H9 (cell line): ENCODE measurements at regions not wholly inside any gene's neighbourhood (a gene's known extent, or its start where the extent isn't known, plus 50 kb on each side); places are given as distances from the start of the nearest gene placed in this dataset.

Experiments used
- DNase-seq: peaks from one replicate; pipeline ENCODE4 v3.0.0-alpha.2; 2017
- H2AFZ ChIP-seq: one replicate; pipeline ENCODE4 v1.6.1; 2013; ENCODE audit warnings: mild to moderate bottlenecking, low read length, control low read depth, moderate library complexity
- H2AK5ac ChIP-seq: 2 replicates; pipeline ENCODE4 v1.6.1; 2013; ENCODE audit warnings: low read length, control low read depth, mixed read lengths; ENCODE audit not compliant: insufficient read length
- H2BK120ac ChIP-seq: one replicate; pipeline ENCODE4 v1.6.1; 2013; ENCODE audit warnings: low read depth, mild to moderate bottlenecking, low read length, control low read depth, inconsistent platforms; ENCODE audit not compliant: poor library complexity, severe bottlenecking
- H2BK12ac ChIP-seq: 2 replicates; pipeline ENCODE4 v1.6.1; 2013; ENCODE audit warnings: low read length, control low read depth, mixed read lengths, low read depth; ENCODE audit not compliant: insufficient read length
- H2BK15ac ChIP-seq: 2 replicates; pipeline ENCODE4 v1.6.1; 2013; ENCODE audit warnings: low read depth, low read length, control low read depth
- H2BK20ac ChIP-seq: one replicate; pipeline ENCODE4 v1.6.1; 2013; ENCODE audit warnings: low read depth, mild to moderate bottlenecking, low read length, control low read depth, inconsistent platforms; ENCODE audit not compliant: poor library complexity, severe bottlenecking
- H2BK5ac ChIP-seq: 2 replicates; pipeline ENCODE4 v1.6.1; 2013; ENCODE audit warnings: low read length, control low read depth, mixed read lengths; ENCODE audit not compliant: insufficient read length
- H3K14ac ChIP-seq: 2 replicates; pipeline ENCODE4 v1.6.1; 2013; ENCODE audit warnings: low read length, control low read depth; ENCODE audit not compliant: insufficient read depth
- H3K18ac ChIP-seq: 2 replicates; pipeline ENCODE4 v1.6.1; 2013; ENCODE audit warnings: low read depth, mild to moderate bottlenecking, mixed read lengths, low read length, control low read depth; ENCODE audit not compliant: insufficient read length
- H3K23ac ChIP-seq: 2 replicates; pipeline ENCODE4 v1.6.1; 2013; ENCODE audit warnings: low read length, control low read depth, mixed read lengths, low read depth; ENCODE audit not compliant: insufficient read length
- H3K23me2 ChIP-seq: 2 replicates; pipeline ENCODE4 v1.6.1; 2013; ENCODE audit warnings: low read depth, mild to moderate bottlenecking, mixed read lengths, low read length, control low read depth; ENCODE audit not compliant: insufficient read length, poor library complexity, severe bottlenecking
- H3K27ac ChIP-seq: 2 replicates; pipeline ENCODE4 v1.5.1; 2013; ENCODE audit warnings: low read length, control low read depth, mixed read lengths, low read depth; ENCODE audit not compliant: insufficient read length
- H3K27me3 ChIP-seq: 2 replicates; pipeline ENCODE4 v1.6.1; 2013; ENCODE audit warnings: low read length, control low read depth, inconsistent platforms; ENCODE audit not compliant: insufficient read depth
- H3K4ac ChIP-seq: 2 replicates; pipeline ENCODE4 v1.6.1; 2013; ENCODE audit warnings: low read depth, mild to moderate bottlenecking, control low read depth, inconsistent platforms, low read length, moderate library complexity
- H3K4me1 ChIP-seq: 2 replicates; pipeline ENCODE4 v1.6.1; 2013; ENCODE audit warnings: low read length, control low read depth, inconsistent platforms; ENCODE audit not compliant: insufficient read depth
- H3K4me2 ChIP-seq: 2 replicates; pipeline ENCODE4 v1.6.1; 2013; ENCODE audit warnings: low read length, control low read depth, mixed read lengths; ENCODE audit not compliant: insufficient read length, insufficient read depth
- H3K56ac ChIP-seq: 2 replicates; pipeline ENCODE4 v1.6.1; 2013; ENCODE audit warnings: low read depth, mild to moderate bottlenecking, mixed read lengths, low read length, control low read depth; ENCODE audit not compliant: insufficient read length
- H3K79me1 ChIP-seq: 2 replicates; pipeline ENCODE4 v1.6.1; 2013; ENCODE audit warnings: low read depth, mild to moderate bottlenecking, moderate library complexity, low read length, control low read depth, inconsistent platforms; ENCODE audit not compliant: insufficient read depth, poor library complexity, severe bottlenecking
- H3K79me2 ChIP-seq: 2 replicates; pipeline ENCODE4 v1.6.1; 2013; ENCODE audit warnings: low read length, control low read depth, inconsistent platforms; ENCODE audit not compliant: insufficient read depth
- H3K9ac ChIP-seq: 2 replicates; pipeline ENCODE4 v1.6.1; 2013; ENCODE audit warnings: low read length, control low read depth, mixed read lengths; ENCODE audit not compliant: insufficient read length; ENCODE audit errors: extremely low read depth
- H3K9me3 ChIP-seq: one replicate; pipeline ENCODE4 v1.6.1; 2013; ENCODE audit warnings: low read depth, low read length, inconsistent platforms; ENCODE audit not compliant: control insufficient read depth
- H3T11ph ChIP-seq: one replicate; pipeline ENCODE4 v1.6.1; 2013; ENCODE audit warnings: mild to moderate bottlenecking, low read length, control low read depth, inconsistent platforms
- H4K20me1 ChIP-seq: one replicate; pipeline ENCODE4 v1.6.1; 2013; ENCODE audit not compliant: control insufficient read depth, insufficient read length, insufficient read depth
- H4K5ac ChIP-seq: 2 replicates; pipeline ENCODE4 v1.6.1; 2013; ENCODE audit warnings: low read depth, mild to moderate bottlenecking, mixed read lengths, low read length, control low read depth; ENCODE audit not compliant: insufficient read length
- H4K8ac ChIP-seq: replicated peaks from 2 replicates; pipeline ENCODE4 v1.6.1; 2013; ENCODE audit warnings: low read length, control low read depth, mixed read lengths, low read depth; ENCODE audit not compliant: insufficient read length
- H4K91ac ChIP-seq: 2 replicates; pipeline ENCODE4 v1.6.1; 2013; ENCODE audit warnings: low read depth, mild to moderate bottlenecking, moderate library complexity, mixed read lengths, low read length, control low read depth; ENCODE audit not compliant: insufficient read length
- H3K27ac Mint-ChIP-seq, 3 experiments: 2 replicates in 2 of 3; 3 replicates in 1 of 3; pipeline ENCODE4 v1.8.0; 2020 to 2021; ENCODE audit warnings: mixed read lengths in 3 of 3, mild to moderate bottlenecking in 1 of 3, moderate library complexity in 1 of 3
- H3K27me3 Mint-ChIP-seq: 2 replicates; pipeline ENCODE4 v1.8.0; 2021; ENCODE audit warnings: low read depth, mild to moderate bottlenecking, moderate library complexity, mixed read lengths
- H3K36me3 Mint-ChIP-seq, 3 experiments: 2 replicates in 2 of 3; 3 replicates in 1 of 3; pipeline ENCODE4 v1.8.0; 2020 to 2021; ENCODE audit warnings: low read depth in 3 of 3, mixed read lengths in 3 of 3; ENCODE audit not compliant: insufficient read depth in 1 of 3
- H3K4me1 Mint-ChIP-seq, 2 experiments: 2 replicates each; pipeline ENCODE4 v1.8.0; 2020; ENCODE audit warnings: mixed read lengths in 2 of 2
- H3K4me3 Mint-ChIP-seq, 2 experiments: 2 replicates in 1 of 2; 3 replicates in 1 of 2; pipeline ENCODE4 v1.8.0; 2020 to 2021; ENCODE audit warnings: mild to moderate bottlenecking in 2 of 2, mixed read lengths in 2 of 2, moderate library complexity in 1 of 2
- H3K9me3 Mint-ChIP-seq, 2 experiments: 2 replicates in 1 of 2; 3 replicates in 1 of 2; pipeline ENCODE4 v1.8.0; 2020; ENCODE audit warnings: mild to moderate bottlenecking in 2 of 2, mixed read lengths in 2 of 2, moderate library complexity in 1 of 2
- WGBS: extraction: QIAGEN DNeasy Blood & Tissue Kit; methylation state at CpG from one replicate; pipeline ENCODE4 v1.1.7; 2013; ENCODE audit warnings: missing lambda C conversion rate, low lambda C conversion rate, mixed read lengths; ENCODE audit not compliant: insufficient read length; ENCODE audit errors: extremely low coverage; 5-methylcytosine and 5-hydroxymethylcytosine counted together
- TF ChIP-seq, protein P1 (sequence below): fragments of 200-600 bp; sonication (generic); conservative IDR thresholded peaks from 3 replicates; pipeline ENCODE4 v1.8.0; 2021; ENCODE audit warnings: antibody characterized with exemption, mild to moderate bottlenecking

DNA sequence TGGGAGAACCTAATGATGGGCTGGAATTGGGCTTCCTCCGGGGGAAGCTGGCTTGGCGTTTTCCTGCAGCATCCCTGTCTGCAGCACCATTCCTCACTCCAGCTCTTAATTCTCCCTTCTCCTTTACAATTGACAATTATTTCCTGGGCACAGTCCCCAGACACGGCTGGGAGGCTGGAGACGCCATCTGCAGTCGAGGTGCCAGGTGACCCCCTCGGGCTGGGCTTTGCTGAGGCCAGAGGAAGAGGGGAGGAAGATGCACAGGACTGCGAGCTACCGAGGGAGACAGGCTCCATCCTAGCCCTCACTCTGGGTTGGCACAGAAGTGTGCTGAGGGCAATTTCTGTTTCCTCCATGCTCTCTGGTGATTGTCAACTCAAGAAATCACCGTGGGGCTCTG, 453.8 kb downstream of the PTPRU start:
- Histone ChIP-seq H4K8ac (no peak overlapping the region), H3K4me1 (no peaks in the 10 kb centered on the region), H3K79me2 (no peaks in the 10 kb centered on the region), H2BK20ac (no peak overlapping the region), H3K4me2 (no peak overlapping the region), H3K9me3 (no peaks in the 10 kb centered on the region), H3K56ac (no peak overlapping the region), H2AK5ac (no peak overlapping the region), H3T11ph (no peak overlapping the region), H3K14ac (no peak overlapping the region), H2AFZ (no peak overlapping the region), H4K5ac (no peak overlapping the region), H3K23ac (no peak overlapping the region), H2BK120ac (no peak overlapping the region), H4K20me1 (no peaks in the 10 kb centered on the region), H3K4ac (no peak overlapping the region), H3K79me1 (no peaks in the 10 kb centered on the region), H3K27me3 (no peaks in the 10 kb centered on the region), H3K9ac (no peak overlapping the region), H2BK15ac (no peak overlapping the region), H2BK12ac (no peak overlapping the region), H3K23me2 (no peaks in the 10 kb centered on the region), H3K18ac (no peak overlapping the region), H3K27ac (no peak overlapping the region), H4K91ac (no peak overlapping the region), H2BK5ac (no peak overlapping the region)
- Mint-ChIP-seq H3K9me3 (peaks cover 5 to 8% of the 10 kb centered on the region in 2 experiments), H3K27me3 (peaks cover 3% of the 10 kb centered on the region; the same call in 1 of the 2 replicates), H3K4me3 (no peak overlapping the region), H3K36me3 (peaks cover 0 to 7% (median 4%) of the 10 kb centered on the region in 3 experiments; a peak in 2 of 7 replicates), H3K27ac (no peak overlapping the region), H3K4me1 (peaks cover 11 to 34% of the 10 kb centered on the region in 2 experiments)
- TF ChIP-seq, protein P1, sequence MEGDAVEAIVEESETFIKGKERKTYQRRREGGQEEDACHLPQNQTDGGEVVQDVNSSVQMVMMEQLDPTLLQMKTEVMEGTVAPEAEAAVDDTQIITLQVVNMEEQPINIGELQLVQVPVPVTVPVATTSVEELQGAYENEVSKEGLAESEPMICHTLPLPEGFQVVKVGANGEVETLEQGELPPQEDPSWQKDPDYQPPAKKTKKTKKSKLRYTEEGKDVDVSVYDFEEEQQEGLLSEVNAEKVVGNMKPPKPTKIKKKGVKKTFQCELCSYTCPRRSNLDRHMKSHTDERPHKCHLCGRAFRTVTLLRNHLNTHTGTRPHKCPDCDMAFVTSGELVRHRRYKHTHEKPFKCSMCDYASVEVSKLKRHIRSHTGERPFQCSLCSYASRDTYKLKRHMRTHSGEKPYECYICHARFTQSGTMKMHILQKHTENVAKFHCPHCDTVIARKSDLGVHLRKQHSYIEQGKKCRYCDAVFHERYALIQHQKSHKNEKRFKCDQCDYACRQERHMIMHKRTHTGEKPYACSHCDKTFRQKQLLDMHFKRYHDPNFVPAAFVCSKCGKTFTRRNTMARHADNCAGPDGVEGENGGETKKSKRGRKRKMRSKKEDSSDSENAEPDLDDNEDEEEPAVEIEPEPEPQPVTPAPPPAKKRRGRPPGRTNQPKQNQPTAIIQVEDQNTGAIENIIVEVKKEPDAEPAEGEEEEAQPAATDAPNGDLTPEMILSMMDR = no peak
- no CpG with 5 or more reads among the region's 9 CpGs for WGBS
- peak; percentile 11 for DNase-seq
